VCaP (cell line): ENCODE measurements at regions not wholly inside any gene's neighbourhood (a gene's known extent, or its start where the extent isn't known, plus 50 kb on each side); places are given as distances from the start of the nearest gene placed in this dataset.

Experiments used
- H3K27ac ChIP-seq: fragments of 450-650 bp; 2 replicates; pipeline ENCODE4 v1.5.1; 2017
- CTCF ChIP-seq: fragments of 450-650 bp; conservative IDR thresholded peaks from 2 replicates; pipeline ENCODE4 v1.5.1; 2017; ENCODE audit warnings: mild to moderate bottlenecking, moderate library complexity

GRCh38 chr10:53403688-53404087 is 631.1 kb upstream of the MBL2 start:
- TF ChIP-seq CTCF, result no peak
- peak overlapping the region; percentile 88 for H3K27ac ChIP-seq

GRCh38 chr10:53402594-53402993 is 630.0 kb upstream of the MBL2 start:
- H3K27ac ChIP-seq, result peak overlapping the region; percentile 88
- TF ChIP-seq CTCF, result no peak

DNA sequence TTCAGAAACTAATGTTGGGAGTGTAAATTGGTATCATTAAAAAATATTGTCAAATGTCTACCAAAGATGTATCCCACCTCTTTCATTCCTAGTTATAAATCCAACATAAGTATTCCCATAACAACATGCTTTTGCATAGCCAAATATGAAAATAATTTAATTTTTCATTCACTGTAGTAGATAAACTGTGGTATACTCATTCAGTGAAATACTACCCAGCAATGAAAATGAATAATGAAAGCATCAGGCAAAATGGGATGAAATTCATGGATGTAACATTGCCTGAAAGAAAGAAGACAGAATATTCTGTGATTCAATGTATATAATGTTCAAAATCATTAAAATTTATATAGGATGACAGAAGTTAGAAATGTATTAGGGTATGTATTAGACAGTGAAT is 629.0 kb upstream of the MBL2 start:
- no peak overlapping the region for H3K27ac ChIP-seq
- TF ChIP-seq CTCF, result no peak

- H3K27ac ChIP-seq, result no peak overlapping the region
- TF ChIP-seq CTCF, result no peak
These were observed 624.3 kb upstream of the MBL2 start for GRCh38 chr10:53396876-53397275.

DNA sequence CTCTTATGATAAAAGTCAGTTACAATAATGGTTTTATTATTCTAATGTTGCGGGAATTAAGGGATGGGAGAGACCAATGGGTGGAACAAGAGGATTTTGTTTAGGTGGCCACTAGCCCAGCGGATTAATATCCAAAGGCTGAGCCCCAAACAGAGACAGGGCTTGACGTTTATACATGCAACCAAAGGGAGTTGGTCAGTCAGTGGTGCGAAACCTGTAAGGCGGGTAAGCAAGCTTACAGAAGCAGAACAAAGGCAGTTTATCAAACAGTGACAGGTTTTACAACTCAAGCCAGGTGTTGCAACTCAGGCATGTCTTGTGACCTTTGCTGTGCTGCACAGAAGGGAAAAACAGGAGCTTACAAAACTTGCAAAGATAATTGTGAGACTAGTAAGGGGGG is 622.9 kb upstream of the MBL2 start:
- H3K27ac ChIP-seq, result no peak overlapping the region
- no peak for TF ChIP-seq CTCF

DNA sequence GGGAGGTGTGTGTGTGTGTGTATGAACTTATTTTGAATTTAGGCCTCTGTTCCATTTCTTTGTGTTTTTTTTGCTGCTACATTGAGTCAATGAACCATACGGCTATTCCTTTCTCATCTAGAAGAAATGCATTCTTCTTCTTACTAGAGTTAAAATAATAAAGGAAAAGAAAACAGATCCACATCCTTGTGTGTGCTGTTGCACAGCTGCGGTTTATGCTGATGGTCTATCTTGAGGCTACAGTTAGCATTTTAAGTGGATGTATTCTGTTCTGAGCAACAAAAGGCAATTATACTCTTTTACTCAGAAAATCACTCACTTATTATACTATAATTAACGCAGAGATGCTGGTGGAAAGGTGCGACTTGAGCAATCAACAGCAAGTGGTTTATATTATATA is 615.0 kb upstream of the MBL2 start:
- no peak overlapping the region for H3K27ac ChIP-seq
- no peak for TF ChIP-seq CTCF

DNA sequence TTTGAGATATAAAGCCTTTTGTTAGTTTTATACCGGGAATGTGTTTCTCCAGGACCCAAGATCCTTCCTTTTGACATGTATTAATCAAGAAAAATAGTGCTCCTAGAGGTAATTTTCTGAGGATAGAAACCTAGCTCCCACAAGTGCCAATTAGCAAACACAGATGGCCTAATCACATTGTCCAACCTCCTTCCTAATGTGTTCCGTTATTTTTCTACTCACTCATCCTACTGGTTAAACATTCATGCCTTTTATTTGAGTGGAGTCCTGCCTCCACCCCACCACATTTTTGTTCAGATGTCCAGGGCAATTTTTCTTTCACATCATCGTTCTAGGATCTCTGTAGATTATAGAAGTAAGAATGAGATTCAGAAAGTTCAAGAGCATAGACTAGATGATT is 610.0 kb upstream of the MBL2 start:
- no peak for TF ChIP-seq CTCF
- H3K27ac ChIP-seq, result no peak overlapping the region

- TF ChIP-seq CTCF, result no peak
- no peak overlapping the region for H3K27ac ChIP-seq
These were observed 607.4 kb upstream of the MBL2 start for GRCh38 chr10:53379956-53380355.
